Activated CD4-positive, alpha-beta T cell treated with anti-CD3 and anti-CD28 coated beads, Interleukin-2, amount 10 ng/mL, durations not matched to agents 7 days and 5 days (primary cell): ENCODE measurements at regions not wholly inside any gene's neighbourhood (a gene's known extent, or its start where the extent isn't known, plus 50 kb on each side); places are given as distances from the start of the nearest gene placed in this dataset.
"Not testable (repeated sequence)": the region's sequence is repeated elsewhere in the genome, so short reads cannot be mapped to it uniquely, and the experiment has no call there.

Experiments
- CTCF ChIA-PET: fragments of 350-600 bp; sonication (Branson Sonifier 250); formaldehyde crosslinking; loops from one replicate; lab custom pipeline; 2021; ENCODE audit warnings: antibody characterized with exemption; lab: Charles Lee
- POLR2A ChIA-PET: fragments of 350-600 bp; sonication (Branson Sonifier 250); formaldehyde crosslinking; loops from one replicate; lab custom pipeline; 2021; ENCODE audit warnings: antibody characterized with exemption; lab: Charles Lee
- DNase-seq: peaks from one replicate; pipeline ENCODE4 v3.0.0-alpha.2; 2020
- H3K27ac Mint-ChIP-seq: one replicate; pipeline ENCODE4 v1.8.0; 2021; ENCODE audit warnings: mild to moderate bottlenecking, moderate library complexity, mixed read lengths
- H3K27me3 Mint-ChIP-seq: one replicate; pipeline ENCODE4 v1.8.0; 2021; ENCODE audit warnings: mixed read lengths
- H3K36me3 Mint-ChIP-seq: one replicate; pipeline ENCODE4 v1.8.0; 2021; ENCODE audit warnings: low read depth, mixed read lengths
- H3K4me1 Mint-ChIP-seq: one replicate; pipeline ENCODE4 v1.8.0; 2021; ENCODE audit warnings: mixed read lengths
- H3K4me3 Mint-ChIP-seq: one replicate; pipeline ENCODE4 v1.8.0; 2021; ENCODE audit warnings: mild to moderate bottlenecking, moderate library complexity, mixed read lengths
- H3K9me3 Mint-ChIP-seq: one replicate; pipeline ENCODE4 v1.8.0; 2021; ENCODE audit warnings: mixed read lengths

DNA sequence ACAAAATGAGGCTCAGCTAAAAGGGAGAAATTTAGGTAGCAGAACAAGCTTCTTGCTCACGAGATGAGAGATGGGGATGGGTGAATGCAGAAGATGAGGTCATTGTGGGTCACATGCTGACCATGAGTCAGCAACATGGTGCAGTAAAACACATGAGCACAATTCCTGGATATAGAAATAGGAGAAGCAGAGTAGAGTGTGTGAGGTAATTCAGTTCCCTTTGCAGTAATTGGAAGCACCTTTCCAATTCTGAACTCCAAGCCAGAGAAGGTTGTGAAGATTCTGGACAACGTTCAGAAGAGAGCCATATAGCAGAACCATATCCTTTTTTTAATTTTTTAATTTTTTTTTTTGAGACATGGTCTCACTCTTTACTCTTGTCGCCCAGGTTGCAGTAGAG lies 62.0 kb upstream of the LMNTD1 start:
- CTCF ChIA-PET, result no interaction called here

DNA sequence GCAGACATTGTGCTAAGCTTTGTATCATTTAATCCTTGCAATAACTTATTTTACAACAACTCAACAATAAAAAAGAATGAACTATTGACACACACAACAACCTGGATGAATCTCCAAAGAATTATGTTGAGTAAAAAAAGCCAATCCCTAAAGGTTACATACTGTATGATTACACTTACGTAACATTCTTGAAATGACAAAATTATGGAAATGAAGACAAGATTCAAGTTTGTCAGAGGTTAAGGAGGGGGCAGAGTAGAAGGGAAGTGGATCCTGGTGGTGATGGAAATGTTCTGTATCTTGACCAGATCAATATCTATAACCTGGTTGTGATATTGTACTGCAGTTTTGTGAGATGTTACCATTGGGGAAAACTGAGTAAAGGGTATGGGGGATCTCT lies 63.2 kb upstream of the LMNTD1 start:
- Mint-ChIP-seq H3K4me3 (no peak overlapping the region), H3K27ac (no peak overlapping the region), H3K9me3 (peaks cover 2% of the 10 kb centered on the region), H3K27me3 (no peaks in the 10 kb centered on the region), H3K36me3 (no peaks in the 10 kb centered on the region), H3K4me1 (no peaks in the 10 kb centered on the region)
- CTCF ChIA-PET, result no interaction called here
- DNase-seq, result no peak
- POLR2A ChIA-PET, result no interaction called here

More for the DNA sequence above, 62.0 kb upstream of the LMNTD1 start:
- DNase-seq, result no peak
- peaks cover 2% of the 10 kb centered on the region for H3K9me3 Mint-ChIP-seq
- H3K36me3 Mint-ChIP-seq, result no peaks in the 10 kb centered on the region
- POLR2A ChIA-PET, result interaction anchor here (0.6 kb wide), 1 partner anchor 66 kb away, joined by 3 read pairs; no protein-coding TSS in a partner anchor
- H3K4me3 Mint-ChIP-seq, result no peak overlapping the region
- no peak overlapping the region for H3K27ac Mint-ChIP-seq
- no peaks in the 10 kb centered on the region for H3K4me1 Mint-ChIP-seq
- no peaks in the 10 kb centered on the region for H3K27me3 Mint-ChIP-seq

DNA sequence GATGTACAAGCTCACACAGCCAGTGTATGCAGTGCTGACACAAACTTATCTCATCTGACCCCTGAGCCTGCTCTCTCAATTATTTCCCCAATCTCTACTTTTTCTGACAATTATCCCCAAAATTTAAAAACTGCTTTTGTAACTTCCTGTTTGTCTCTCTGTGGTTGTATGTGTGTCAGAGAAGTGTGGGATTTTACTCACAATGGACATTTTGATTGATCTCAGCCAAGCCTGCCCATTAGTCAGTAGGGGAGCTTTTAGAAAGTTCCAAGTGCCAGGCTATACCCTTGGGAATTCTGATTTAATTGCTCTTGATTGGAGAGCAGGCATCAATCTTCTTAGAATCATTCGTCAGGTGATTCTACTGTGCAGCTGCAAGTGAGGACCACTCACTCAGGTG lies 64.9 kb upstream of the LMNTD1 start:
- Mint-ChIP-seq H3K4me1 (no peaks in the 10 kb centered on the region), H3K27me3 (no peaks in the 10 kb centered on the region), H3K36me3 (no peaks in the 10 kb centered on the region), H3K4me3 (no peak overlapping the region), H3K9me3 (no peaks in the 10 kb centered on the region), H3K27ac (no peak overlapping the region)
- ChIA-PET CTCF (interaction anchor here (1.0 to 1.2 kb wide), 2 partner anchors 8 to 9 kb away, joined by 3 read pairs; no protein-coding TSS in a partner anchor), POLR2A (no interaction called here)
- no peak for DNase-seq

DNA sequence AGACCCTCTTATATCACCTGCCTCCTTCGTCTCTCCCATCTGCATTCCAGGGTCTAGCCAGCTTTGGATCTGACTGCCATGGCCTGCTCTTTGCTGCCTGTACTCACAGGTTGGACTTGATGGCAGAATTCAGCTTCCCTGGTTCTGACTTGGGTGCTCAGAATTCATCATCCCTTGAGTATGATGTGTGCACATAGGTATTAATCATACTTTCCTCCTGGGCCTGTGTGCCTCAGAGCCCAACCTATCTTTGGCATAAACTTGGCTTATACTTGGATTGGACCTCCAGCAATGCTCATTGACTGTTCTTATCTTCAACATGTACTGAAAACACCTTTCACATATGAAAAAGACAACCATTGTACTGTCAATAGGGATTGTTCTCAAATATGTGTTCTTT lies 70.7 kb upstream of the LMNTD1 start:
- no peaks in the 10 kb centered on the region for H3K36me3 Mint-ChIP-seq
- POLR2A ChIA-PET, result no interaction called here
- no peak overlapping the region for H3K4me3 Mint-ChIP-seq
- no peak overlapping the region for H3K27ac Mint-ChIP-seq
- CTCF ChIA-PET, result no interaction called here
- H3K9me3 Mint-ChIP-seq, result no peaks in the 10 kb centered on the region
- no peak for DNase-seq
- no peaks in the 10 kb centered on the region for H3K4me1 Mint-ChIP-seq
- H3K27me3 Mint-ChIP-seq, result no peaks in the 10 kb centered on the region

DNA sequence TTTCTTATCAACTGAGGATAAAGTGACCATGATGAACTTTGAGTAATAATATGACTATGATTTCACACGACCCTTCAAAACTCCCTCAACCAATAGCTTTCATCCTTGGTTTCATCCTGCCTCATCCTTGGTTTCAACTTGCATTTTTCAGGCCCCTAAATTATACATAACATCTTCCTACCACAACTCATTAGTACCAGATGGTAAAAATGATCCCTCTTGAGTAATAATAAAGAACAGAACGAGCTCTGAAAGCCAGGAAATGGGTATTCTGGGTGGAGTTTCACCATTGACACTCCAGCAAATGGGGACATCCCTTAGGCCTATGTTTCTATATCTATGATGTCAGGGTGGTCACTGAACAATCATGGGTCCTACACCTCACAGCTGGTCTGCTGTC lies 72.1 kb upstream of the LMNTD1 start:
- Mint-ChIP-seq H3K27ac (no peak overlapping the region), H3K4me1 (no peaks in the 10 kb centered on the region), H3K36me3 (no peaks in the 10 kb centered on the region), H3K27me3 (no peaks in the 10 kb centered on the region), H3K9me3 (peaks cover 3% of the 10 kb centered on the region), H3K4me3 (no peak overlapping the region)
- ChIA-PET CTCF (interaction anchor here (0.6 kb wide), 1 partner anchor 34 kb away, joined by 3 read pairs; no protein-coding TSS in a partner anchor), POLR2A (no interaction called here)
- DNase-seq, result no peak

DNA sequence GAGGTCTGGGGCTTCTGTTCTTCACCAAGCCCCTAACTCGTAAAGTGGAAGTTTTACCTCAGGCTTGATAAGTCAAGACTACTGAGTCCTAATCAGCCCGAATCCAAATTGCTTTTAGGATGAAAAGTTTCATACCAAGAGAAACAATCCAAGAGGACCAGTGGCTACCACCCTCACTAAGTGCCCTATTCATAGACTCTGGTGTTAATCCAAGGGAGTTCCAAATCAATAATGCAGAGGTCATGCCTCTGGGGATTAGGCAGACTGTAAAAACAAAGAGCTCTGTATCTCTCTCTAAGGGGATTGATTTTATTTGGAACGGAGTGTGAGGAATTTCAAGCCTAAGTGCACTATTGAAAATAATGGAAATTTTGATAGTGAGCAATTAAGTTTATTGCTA lies 76.3 kb upstream of the LMNTD1 start:
- no peaks in the 10 kb centered on the region for H3K27me3 Mint-ChIP-seq
- H3K9me3 Mint-ChIP-seq, result peaks cover 17% of the 10 kb centered on the region
- POLR2A ChIA-PET, result no interaction called here
- H3K4me3 Mint-ChIP-seq, result no peak overlapping the region
- peaks cover 12% of the 10 kb centered on the region for H3K4me1 Mint-ChIP-seq
- no peak for DNase-seq
- H3K27ac Mint-ChIP-seq, result no peak overlapping the region
- H3K36me3 Mint-ChIP-seq, result peaks cover 12% of the 10 kb centered on the region
- CTCF ChIA-PET, result no interaction called here

DNA sequence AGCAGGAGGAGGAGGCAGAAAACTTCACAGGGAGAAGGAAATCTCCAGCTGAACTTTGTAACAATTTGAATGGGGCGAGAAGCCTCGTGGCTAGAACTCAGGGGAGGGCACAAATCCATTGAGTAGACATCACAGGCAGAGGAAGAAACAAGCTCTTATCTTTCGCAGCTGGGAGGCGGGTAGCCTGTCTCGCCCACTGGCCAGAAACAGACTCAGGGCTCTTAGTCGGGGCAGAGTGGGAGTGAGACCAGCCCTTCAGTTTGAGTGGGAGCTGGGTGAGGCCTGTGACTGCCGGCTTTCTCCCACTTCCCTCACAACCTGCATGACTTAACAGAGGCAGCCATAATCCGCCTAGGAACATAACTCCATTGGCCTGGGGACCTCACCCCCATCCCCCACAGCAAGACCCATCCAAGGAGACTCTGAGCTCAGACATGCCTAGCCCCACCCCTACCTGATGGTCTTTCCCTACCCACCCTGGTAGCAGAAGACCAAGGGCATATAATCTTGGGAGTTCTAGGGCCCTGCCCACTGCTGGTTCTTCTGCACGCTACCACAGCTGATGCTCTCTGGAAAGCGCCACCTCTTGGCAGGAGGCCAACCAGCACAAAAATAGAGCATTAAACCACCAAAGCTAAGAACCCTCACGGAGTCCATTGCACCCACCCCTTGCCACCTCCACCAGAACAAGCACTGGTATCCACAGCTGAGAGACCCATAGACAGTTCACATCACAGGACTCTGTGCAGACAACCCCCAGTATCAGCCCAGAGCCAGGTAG lies 77.8 kb upstream of the LMNTD1 start:
- H3K36me3 Mint-ChIP-seq, result peaks cover 12% of the 10 kb centered on the region
- DNase-seq, H3K27ac Mint-ChIP-seq, POLR2A ChIA-PET, H3K4me3 Mint-ChIP-seq, CTCF ChIA-PET, H3K27me3 Mint-ChIP-seq: not testable (repeated sequence)
- peaks cover 12% of the 10 kb centered on the region for H3K4me1 Mint-ChIP-seq
- H3K9me3 Mint-ChIP-seq, result peaks cover 23% of the 10 kb centered on the region

DNA sequence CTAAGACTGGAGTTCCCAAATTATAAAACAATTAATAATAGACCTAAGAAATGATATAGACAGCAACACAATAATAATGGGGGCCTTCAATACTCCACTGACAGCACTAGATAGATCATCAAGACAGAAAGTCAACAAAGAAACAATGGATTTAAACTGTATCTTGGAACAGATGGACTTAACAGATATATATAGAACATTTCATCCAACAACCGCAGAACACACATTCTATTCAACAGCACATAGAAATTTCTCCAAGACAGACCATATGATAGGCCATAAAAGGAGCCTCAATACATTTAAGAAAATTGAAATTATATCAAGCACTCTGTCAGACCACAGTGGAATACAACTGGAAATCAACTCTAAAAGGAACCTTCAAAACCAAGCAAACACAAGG lies 80.1 kb upstream of the LMNTD1 start:
- DNase-seq, H3K4me3 Mint-ChIP-seq, POLR2A ChIA-PET, H3K27ac Mint-ChIP-seq, CTCF ChIA-PET, H3K27me3 Mint-ChIP-seq: not testable (repeated sequence)
- Mint-ChIP-seq H3K9me3 (peaks cover 27% of the 10 kb centered on the region), H3K4me1 (peaks cover 12% of the 10 kb centered on the region), H3K36me3 (peaks cover 12% of the 10 kb centered on the region)

DNA sequence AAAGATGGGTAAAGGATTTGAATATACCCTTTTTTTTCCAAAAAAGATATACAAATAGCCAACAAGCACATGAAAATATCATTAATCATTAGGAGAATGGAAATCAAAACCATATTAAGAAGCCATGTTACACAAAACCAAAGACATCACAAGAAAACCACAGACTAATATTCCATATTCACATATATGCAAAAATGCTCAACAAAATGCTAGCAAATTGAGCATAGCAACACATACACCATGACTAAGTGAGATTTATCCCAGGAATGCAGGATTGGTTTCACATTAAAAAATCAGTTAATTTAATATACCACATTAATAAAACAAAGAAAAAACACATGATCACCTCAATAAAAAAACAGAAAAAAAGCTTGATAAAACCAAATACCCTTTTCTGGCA lies 84.7 kb upstream of the LMNTD1 start:
- ChIA-PET POLR2A (no interaction called here), CTCF (no interaction called here)
- Mint-ChIP-seq H3K27ac (no peak overlapping the region), H3K4me1 (peaks cover 12% of the 10 kb centered on the region), H3K9me3 (peaks cover 20% of the 10 kb centered on the region), H3K27me3 (no peaks in the 10 kb centered on the region), H3K4me3 (no peak overlapping the region), H3K36me3 (peaks cover 9% of the 10 kb centered on the region)
- DNase-seq, result no peak

DNA sequence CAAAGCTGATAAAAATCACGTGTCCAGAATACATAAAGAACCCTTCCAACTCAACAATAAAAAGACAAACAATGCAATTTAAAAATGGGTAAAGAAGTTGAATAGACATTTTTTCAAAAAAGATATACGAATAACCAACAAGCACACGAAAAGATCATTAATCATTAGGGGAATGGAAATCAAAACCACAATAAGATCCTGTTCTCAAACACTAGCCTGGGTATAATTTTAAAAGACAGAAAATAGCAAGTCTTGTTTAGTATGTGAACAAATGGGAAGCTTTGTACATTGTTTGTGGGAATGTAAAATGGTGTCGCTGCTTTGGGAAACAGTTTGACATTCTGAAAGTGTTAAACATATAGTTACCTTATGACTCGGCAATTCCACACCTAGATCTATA lies 86.3 kb upstream of the LMNTD1 start:
- POLR2A ChIA-PET, result no interaction called here
- CTCF ChIA-PET, result no interaction called here

DNA sequence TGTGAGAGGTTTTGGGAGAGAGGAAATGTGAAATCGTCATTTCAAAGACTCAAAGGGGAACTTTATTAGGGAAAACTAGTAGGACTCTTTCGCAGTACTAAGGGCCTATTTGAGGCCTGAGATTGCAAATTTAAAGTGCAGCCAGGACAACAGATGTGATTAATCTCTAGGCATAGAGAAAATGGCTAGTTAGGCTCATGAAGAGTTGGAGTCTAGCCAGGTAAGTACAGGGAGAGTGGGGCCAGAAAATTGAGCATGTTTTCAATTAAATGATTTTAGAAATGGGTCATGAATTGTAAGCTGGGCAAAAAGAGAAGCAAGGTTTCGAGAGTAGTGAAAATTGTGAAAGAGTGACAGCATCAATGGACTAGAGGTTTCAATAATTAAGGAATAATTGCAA lies 91.9 kb upstream of the LMNTD1 start:
- Mint-ChIP-seq H3K4me1 (no peaks in the 10 kb centered on the region), H3K4me3 (no peak overlapping the region), H3K36me3 (no peaks in the 10 kb centered on the region), H3K27ac (no peak overlapping the region), H3K27me3 (no peaks in the 10 kb centered on the region), H3K9me3 (no peaks in the 10 kb centered on the region)
- POLR2A ChIA-PET, result no interaction called here
- no peak for DNase-seq
- CTCF ChIA-PET, result interaction anchor here (0.6 kb wide), 1 partner anchor 1929 kb away, joined by 3 read pairs; no protein-coding TSS in a partner anchor

More for the DNA sequence above, 86.3 kb upstream of the LMNTD1 start:
- H3K27me3 Mint-ChIP-seq, result no peaks in the 10 kb centered on the region
- peaks cover 10% of the 10 kb centered on the region for H3K9me3 Mint-ChIP-seq
- H3K27ac Mint-ChIP-seq, result no peak overlapping the region
- no peak overlapping the region for H3K4me3 Mint-ChIP-seq
- no peak for DNase-seq
- H3K36me3 Mint-ChIP-seq, result no peaks in the 10 kb centered on the region
- H3K4me1 Mint-ChIP-seq, result no peaks in the 10 kb centered on the region

DNA sequence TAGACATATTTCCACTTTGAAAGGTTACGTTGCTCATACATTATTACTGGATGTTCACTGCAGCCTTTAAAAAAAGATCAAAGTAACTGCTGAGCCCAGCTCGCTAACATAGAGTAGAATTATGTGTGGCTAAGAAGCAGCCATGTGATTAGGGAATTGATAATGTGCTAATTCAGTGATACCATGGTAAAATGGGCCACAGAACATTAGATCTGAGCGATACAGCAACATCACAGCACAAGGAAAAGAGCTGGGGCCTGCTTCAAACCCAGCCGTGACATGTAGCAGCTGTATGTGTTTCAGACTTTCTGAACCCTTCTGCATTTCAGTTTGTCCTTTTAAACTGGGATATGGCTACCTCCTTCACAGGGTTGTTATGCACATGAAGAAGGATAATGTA lies 92.3 kb upstream of the LMNTD1 start:
- CTCF ChIA-PET, result interaction anchor here (0.6 kb wide), 1 partner anchor 1930 kb away, joined by 3 read pairs; no protein-coding TSS in a partner anchor
- Mint-ChIP-seq H3K36me3 (no peaks in the 10 kb centered on the region), H3K27ac (no peak overlapping the region), H3K27me3 (no peaks in the 10 kb centered on the region), H3K9me3 (no peaks in the 10 kb centered on the region), H3K4me3 (no peak overlapping the region), H3K4me1 (no peaks in the 10 kb centered on the region)
- POLR2A ChIA-PET, result no interaction called here
- no peak for DNase-seq

DNA sequence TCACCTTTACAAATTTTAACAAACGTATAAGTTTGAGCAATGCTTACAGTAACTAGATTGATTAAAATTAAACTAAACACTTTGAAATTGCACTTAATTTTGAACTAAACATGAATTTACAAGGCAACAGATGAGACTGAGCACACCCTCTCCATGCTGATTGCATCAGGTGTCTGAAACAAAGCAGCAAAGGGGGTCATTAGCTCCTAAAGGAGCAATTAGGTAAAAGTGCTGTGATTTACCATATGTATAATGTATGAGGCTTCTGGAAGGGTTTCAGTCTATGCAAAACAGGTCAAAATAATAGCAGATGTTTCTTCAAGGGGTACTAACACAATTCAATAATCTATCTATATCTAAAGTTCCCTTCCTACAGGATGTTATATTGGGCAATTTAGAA lies 98.8 kb upstream of the LMNTD1 start:
- H3K4me1 Mint-ChIP-seq, result peaks cover 7% of the 10 kb centered on the region
- H3K27ac Mint-ChIP-seq, result no peak overlapping the region
- CTCF ChIA-PET, result no interaction called here
- POLR2A ChIA-PET, result no interaction called here
- no peaks in the 10 kb centered on the region for H3K9me3 Mint-ChIP-seq
- H3K36me3 Mint-ChIP-seq, result no peaks in the 10 kb centered on the region
- DNase-seq, result no peak
- no peak overlapping the region for H3K4me3 Mint-ChIP-seq
- H3K27me3 Mint-ChIP-seq, result no peaks in the 10 kb centered on the region

DNA sequence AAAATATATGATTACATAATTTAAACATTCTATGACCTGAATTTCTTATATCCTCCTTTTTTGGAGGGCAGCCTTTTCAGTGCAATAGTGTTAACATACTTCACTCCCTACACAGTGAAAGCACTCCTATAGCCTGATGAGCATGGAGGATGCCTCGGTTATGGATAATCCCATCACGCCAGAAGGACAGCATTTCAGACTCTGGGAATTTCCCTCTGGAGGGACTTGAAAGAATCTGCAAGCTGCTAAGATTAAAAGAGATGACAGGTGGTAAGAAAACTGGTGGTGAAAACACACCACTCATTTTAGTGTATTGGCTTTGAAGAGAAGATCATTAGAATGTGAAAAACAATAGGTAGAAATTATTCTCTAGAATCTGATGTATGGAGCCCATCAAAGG lies 99.3 kb upstream of the LMNTD1 start:
- Mint-ChIP-seq H3K36me3 (no peaks in the 10 kb centered on the region), H3K4me1 (peaks cover 7% of the 10 kb centered on the region), H3K27me3 (no peaks in the 10 kb centered on the region), H3K27ac (no peak overlapping the region), H3K9me3 (no peaks in the 10 kb centered on the region), H3K4me3 (no peak overlapping the region)
- ChIA-PET CTCF (no interaction called here), POLR2A (no interaction called here)
- no peak for DNase-seq
